ENCODE measurements at regions not wholly inside any gene's neighbourhood (a gene's known extent, or its start where the extent isn't known, plus 50 kb on each side); places are given as distances from the start of the nearest gene placed in this dataset.

DNA sequence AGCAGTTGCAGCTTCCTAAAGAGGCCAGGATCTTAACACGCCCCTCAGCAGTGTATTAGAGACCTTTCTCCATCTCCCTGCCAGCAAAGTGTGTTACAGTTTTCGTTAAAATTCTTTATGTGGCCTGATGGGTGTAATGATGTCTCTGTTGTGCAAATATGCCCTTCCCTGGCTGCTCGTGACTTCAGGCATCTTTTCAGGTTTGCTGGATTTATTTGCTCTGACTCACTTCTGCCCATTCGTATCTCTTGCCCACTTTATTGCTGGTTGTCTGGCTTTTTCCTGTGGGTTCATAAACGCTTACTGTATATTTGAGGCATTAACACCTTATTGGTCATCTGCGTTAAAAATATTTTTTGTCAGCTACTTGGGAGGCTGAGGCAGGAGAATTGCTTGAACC is 134.5 kb downstream of the ASB1 start:
- no peak for DNase-seq (ENCODE audit: low spot score)

DNA sequence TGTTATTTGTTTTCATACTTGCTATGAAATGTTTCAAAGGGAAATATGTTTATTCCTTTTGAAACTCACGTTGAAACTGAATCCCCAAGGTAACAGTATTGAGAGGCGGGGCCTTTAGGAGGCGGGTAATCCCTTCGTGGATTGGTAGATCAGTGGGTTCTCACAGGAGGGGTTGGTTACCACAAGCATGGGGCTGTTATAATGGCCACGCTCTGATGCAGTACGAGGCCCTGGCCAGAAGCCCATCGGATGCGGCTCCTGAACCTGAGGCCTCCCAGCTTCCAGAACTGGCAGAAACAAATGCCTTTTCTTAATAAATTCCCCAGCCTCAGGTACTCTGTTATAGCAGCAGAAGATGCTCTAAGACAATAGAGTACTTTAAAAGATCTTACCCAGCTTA is 135.7 kb downstream of the ASB1 start:
- DNase-seq (ENCODE audit: low spot score) = no peak

DNA sequence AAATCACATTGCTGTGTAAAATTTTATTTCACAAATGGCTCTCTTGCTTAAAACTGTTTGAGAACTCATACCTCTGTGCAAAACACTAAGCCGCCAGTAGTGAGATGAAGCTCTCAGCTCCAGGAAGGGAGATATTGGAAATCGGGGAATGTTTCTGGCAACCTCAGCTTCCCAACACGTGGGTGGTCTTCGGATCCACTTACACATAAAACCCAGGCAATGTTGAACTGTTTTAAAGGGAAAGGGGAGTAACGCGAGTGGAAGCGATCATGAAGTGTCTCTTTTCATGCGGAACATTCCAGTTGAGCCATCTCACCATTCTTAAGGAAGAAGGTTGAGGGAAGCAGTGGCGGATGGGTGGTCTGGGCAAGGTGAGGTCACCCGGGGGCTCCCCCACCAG is 136.8 kb downstream of the ASB1 start:
- DNase-seq (ENCODE audit: low spot score) = no peak

DNA sequence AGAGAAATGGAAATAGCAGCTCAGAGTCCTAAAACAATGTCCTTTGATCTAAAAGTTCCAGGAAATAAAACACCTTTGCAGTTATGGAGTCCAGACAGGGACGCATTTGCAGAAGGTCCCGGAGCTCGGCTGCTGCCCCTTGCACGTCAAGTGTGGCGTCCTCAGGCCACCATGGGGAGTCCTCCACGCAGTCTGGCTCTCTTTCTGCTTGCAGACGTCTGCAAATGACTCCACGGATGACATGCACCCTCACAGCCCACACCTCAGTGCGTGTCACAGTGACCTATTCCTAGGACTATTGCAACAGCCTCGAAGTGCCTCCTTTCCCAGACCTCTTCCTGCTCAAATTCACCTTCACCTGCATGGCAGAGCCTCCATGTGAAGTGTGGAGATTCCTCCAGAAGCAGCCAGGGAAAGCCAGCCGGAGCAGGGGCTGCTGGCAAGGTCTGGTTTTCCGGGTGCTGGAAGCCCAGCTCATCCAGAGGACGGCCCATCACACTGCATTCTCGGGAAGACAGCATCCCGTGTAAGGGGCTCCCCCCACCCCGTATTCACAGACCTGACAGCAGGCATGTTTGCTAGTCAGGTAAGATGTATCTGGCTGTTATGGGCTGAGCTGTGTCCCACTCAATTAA is 137.7 kb downstream of the ASB1 start:
- no peak for DNase-seq (ENCODE audit: low spot score)

DNA sequence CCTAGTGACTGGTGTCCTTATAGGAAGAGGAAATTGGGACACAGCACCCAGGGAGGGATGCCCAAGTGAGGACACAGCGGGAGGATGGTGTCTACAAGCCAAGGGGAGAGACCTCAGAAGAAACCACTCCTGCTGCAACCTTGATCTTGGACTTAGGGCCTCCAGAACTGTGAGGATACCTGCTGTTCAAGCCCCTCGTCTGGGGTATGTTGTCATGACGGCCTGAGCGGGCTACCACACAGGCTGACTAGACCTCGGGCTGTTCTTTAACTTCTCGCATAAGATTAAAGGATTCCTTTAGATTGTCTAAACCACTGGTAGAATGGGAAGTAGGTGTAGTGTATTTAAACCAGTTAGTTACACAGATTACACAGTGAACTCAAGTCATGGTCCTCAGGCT is 138.3 kb downstream of the ASB1 start:
- DNase-seq (ENCODE audit: low spot score) = no peak

DNA sequence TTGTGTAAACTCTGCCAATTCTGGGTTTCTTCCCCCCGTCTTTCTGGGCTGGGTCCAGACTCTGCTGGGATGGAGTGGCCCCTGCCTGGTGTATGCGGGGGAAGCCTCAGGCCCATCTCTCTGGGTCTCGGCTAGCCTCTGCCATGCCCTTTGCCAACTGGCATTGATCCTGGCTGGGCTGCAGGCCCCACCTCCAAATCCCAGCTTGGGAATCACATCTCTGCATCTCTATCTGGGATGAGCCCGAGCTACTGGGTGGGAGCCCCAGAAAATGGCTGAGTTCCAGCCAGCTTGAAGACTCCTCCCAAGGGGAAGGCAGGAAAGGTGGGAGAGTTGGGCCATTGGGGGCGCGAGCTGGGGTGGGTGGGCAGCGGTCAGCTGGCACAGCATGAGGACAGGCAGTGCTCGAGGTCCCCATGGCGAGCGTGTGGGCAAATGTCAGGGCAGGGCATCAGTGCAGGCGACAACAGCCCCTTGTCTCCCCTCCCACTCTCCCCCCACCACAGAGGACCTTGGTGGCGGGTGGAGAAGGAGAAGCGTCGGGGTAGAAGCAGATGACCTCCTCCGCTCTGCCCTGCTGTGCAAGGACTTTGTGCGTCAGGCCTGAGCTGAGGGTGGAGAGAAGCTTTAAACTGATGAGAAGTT is 139.4 kb downstream of the ASB1 start:
- no peak for DNase-seq (ENCODE audit: low spot score)

DNA sequence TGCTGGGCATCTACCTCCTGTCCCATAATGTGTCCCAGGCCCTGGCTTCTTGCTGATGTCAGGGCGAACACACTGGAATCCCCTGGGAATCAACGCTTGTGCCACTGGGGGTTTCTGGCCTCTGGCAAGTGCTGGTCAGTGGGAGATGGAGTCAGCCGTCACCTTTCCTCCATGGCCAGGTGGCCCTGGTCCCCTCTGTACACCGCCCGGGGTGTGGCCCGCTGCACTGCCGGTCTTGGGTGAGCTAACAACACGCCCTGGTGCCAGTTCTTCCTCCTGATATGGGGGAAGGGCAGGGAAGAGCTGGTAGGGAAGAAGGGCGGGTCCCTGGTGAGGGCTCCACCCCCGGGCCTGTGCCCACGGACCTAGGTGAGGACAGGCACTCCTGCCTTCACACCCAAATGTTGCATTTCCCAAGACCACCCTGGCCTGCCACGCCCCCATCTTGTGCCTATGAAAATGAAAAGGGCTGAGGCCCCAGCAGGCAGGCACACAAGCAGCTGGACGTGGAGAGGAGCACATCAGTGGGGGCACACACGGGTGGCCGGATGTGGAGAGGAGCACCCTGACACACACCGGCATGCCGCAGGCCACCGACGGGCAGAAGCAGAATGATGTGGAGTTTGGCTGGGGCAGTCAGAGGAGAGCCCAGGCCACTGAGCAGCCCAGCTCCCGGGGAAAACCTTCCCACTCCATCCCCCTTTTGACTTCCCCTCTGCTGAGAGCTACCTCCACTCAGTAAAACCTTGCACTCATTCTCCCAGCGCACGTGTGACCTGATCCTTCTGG is 140.5 kb downstream of the ASB1 start:
- no peak for DNase-seq (ENCODE audit: low spot score)

DNA sequence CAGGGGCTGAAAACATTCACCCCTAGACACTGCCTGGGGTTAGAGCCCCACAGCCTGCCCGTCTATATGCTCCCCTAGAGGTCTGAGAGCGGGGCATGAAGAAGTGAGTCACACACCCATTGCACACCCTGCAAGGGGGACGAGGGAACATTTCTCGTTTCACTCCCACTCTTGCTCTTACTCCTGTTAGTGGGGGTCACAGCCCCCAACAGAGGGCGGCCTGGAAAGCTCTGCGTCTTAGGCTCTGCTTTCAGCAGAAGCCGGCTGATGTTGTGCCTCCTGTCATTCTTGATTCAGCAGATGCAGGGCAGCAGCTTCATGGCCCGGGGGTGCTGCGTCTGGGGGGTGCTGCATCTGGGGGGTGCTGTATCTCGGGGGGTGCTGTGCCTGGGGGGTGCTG is 141.3 kb downstream of the ASB1 start:
- DNase-seq (ENCODE audit: low spot score) = no peak

DNA sequence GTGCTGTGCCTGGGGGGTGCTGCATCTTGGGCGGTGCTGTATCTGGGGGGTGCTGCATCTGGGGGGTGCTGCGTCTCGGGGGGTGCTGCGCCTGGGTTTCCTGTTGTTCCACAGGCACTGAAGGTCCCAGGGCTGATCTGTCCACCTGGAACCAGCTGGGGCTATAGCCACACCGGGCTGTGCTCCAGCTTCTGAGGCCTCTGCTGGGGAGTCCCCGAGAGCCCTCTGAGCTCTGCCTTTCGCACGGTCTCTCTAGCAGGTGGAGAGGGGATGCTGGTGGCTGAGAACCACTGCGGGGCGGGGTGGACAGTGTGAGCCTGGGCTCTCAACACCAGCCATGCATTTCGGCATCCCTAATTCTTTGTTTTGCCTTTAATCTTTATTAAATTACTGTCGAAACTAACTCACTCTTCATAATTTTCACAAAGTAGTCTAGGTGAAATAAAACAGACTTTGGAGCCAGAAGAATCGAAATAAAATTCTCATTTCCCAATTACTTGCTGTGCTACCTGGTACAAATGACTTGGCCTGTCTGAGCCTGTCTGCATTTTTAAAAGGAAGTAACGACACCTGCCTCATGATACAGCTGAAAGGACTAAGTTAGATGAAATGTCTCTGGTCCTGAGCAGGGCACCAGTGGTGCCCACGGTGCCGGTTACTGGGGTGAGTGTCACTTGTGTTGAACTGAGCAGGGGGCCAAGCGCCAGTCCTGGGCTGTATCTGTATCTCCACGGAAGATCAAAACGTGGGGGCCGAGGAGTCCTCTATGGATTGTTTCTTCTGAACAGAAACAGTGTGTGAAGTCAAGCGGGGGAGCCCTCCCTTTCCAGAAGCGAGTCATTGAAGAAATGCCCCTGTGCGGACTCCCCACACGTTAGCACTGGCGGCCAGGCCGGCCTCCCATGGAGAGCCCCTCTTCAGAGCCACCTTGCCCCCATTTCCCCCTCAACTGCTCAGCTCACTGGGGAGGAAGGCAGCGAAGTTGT is 142.0 kb downstream of the ASB1 start:
- DNase-seq (ENCODE audit: low spot score) = no peak

DNA sequence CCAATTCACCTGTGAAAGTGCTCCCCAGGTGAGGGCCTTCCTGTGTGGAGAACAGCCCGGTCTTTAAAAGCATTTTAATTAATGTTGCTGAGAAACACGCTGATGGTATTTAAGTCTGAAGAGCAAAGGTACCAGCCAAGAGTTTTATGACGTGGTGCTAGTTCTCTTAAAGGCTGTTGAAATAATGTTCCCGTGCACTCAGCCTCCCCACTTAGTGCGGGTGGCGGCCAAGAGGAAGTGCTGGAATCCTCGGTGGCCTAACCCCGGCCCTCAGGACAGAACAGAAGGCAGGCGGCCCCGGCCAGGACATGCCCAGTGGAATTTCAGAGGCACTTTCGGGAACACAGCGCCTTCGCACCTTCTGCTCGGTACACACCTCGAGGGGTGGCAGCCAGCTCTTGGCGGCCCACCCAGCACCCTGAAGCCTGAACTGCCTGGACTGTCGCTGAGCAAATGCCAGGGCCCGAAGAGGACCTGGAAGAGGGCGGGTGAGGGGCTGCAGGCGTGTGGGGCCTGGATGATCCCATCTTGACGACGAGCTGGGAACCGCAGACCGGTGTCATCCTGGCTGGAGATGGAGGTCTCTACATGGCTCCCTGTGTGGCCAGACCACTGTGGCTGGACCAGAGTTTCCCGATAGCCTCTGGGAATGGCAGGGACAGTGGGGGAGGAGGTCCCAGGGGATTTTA is 142.9 kb downstream of the ASB1 start:
- no peak for DNase-seq (ENCODE audit: low spot score)

DNA sequence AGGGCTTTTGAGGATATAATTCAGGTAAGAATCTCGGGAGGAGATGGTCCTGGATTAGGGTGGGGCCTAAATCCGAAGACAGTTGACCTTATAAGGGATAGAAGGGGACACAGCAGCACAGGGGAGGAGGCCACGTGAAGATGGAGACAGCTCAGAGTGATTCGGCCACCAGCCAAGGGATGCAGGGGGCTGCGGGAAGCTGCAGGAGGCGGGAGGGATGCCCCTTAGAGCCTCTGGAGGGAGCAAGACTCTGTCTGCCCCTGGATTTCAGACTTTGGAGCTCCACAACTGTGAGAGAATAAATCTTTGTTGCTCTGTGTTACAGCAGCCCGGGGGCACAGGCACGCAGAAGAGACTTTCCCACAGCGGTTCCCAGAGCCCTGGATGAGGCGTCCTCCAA is 143.7 kb downstream of the ASB1 start:
- no peak for DNase-seq (ENCODE audit: low spot score)

DNA sequence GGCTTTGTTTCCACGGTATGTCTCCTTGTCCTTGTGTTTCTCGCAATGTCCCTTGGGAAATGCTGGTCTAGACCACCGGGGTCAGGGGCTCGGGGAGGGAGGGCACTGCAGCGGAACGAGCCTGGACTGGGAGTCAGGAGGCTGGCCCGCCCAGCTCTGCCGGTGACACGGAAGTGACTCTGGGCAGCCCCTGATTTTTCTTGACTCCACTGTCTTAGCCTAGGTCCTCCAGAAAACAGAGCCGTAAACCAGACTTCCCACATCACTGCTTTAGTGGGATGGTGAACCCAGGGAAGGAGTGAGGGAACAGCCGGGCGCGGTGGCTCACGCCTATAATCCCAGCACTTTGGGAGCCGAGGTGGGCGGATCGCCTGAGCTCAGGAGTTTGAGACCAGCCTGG is 144.2 kb downstream of the ASB1 start:
- DNase-seq (ENCODE audit: low spot score) = no peak

DNA sequence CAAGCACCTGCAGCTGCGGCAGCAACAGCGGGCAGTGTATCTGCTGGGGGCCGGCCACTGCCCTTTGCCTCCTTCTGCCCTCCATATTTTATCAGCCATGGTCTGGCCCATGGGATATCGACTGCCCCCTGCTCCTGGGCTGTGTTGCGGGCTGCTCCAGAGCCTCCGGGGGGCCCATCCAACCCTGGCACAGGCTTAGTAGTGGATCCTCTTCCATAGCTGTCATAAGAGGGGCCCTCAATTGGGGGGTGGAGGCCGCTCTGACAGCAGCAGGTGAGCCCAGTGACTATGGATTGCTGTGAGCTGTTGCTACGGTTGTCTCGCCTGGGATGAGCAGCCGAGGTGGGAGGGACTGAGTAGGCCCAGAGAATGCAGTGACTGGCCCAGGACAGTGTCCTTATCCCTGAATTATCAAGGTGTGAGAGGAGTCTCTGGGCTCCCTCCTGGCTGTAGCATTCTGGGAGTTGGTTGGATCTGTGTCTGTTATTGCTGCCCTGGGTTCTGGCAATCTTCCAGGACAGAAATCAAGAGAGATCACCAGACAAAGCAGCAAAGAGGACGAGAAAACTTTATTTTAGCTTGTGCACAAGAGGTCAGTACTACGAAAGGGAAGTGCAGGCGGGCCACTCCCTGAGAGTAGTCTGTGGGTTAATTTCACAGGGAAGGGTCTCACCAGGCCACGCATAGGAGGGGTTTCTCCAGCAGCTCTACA is 145.1 kb downstream of the ASB1 start:
- no peak for DNase-seq (ENCODE audit: low spot score)

DNA sequence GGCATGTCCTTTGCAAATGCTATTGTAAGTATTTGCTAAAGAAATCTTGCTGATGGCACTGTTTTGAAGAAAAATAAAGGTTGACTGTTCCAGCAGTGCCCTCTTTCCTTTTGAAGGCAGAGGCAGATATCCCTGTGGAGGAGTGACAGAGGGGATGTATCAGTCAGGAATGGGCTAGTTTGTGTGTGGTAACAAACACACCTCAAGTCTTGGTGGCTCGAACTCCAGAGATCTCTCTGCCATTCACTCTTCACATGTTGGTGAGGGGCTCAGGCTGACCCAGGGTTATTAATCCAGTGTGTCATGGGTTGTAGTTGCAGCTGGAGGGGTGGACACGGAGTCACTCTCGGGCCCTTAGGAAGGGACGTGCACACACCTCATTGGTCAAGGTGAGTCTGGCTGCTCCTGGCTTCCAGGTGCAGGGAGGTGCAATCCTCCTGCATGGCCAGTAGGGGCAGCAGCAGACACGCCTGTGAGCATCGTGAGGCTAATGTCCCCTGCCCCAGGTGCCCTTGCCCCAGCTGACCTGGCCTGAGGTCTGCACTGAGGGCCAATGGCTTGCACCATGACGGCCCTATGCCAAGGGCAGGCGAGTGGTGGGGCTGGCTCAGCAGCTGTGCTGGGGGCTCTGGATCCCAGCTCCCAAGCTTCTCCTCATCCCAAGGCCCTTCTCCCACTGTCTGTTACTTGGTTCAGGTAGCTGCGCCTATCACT is 146.5 kb downstream of the ASB1 start:
- DNase-seq (ENCODE audit: low spot score) = no peak

DNA sequence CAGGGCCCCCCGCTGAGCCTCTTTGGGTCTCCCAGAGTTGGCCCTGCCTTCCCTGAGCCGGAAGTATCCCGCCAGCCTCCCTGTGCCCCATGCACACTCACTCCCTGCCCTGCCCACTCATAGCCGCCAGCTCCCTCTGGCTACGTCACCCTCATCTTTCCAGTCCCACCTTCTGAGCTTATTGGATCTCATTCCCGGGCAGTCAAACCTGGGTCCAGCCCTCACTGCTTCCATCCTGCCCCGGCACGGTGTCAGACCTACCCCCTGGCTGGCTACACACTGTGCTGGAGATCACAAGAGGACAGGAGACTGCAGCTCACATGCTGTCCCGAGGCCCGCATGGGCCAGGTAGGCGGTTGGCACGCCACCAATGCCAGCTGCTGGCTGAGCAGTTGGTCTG is 147.2 kb downstream of the ASB1 start:
- no peak for DNase-seq (ENCODE audit: low spot score)

DNA sequence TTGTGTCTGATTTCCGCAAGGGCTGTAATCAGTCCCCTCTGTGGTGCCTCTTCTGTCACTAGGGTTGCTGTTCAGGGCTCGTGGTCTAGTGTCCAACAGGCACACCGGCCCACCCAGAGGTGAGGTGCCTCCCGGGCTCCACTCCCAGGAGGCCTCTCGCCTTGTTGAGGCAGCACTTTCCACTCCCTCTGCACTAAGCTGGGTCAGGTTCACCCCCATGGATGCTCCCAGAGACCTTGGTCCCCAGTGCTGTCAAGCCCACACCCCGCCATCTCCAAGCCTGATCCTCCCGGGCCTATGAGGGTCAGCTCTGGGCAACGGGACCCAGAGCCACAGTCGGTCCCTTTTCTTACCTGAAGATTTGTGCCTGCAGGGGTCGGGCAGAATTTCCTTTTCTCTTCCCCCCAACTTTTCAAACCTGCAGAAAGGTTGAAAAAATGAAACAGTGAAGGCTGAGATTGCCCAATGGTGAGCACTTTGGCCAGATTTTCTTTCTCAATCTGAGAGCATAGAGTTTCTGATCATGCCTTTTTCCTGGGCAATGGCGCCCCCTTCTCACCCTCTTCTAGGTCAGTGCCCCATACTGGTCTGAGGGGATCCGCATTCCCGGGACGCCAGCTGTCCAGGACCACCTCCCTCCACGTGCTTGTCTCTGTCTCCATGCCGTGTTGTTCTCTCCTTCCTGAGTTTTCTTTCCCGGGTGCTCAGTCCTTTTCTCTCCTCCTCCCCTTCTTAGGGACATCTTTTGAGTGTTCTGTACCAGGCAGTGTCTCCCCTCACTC is 148.0 kb downstream of the ASB1 start:
- DNase-seq (ENCODE audit: low spot score) = no peak

DNA sequence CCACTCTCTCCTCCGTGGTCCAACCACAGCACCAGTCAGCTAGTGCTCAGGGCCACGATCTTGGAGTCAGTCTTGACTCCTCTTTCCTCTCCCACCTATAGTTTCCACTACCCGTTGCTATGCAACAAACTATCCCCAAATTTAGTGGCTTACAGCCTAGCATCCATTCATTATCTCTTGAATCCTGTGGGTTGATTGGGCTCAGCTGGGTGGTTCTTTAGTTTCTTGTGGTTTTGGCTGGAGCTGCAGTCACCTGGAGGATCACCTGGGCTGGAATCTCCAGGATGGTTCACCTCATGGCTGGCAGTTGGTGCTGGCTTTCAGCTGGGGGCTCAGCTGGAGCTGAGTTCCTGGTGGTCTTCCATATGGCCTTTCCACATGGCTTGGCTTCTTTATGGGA is 149.9 kb downstream of the ASB1 start:
- DNase-seq (ENCODE audit: low spot score) = no peak

DNA sequence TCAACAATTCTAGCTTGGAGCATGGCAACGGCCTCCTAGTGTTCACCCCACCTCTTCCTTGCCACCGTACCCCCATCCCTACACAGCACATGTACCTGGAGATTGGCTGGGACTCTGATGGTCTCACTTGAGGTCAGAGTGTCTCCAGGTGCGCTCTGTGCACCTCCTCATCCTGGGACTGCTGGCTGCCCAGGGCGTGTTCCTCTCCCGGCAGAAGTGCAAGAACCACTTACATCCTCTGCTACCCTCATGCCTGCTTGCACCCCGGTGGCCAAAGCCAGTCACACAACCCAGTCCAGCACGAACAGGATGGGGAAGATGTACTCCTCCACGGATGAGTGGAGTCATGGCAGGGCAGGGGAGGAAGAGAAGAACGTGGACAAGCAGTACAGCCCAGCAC is 151.5 kb downstream of the ASB1 start:
- no peak for DNase-seq (ENCODE audit: low spot score)

DNA sequence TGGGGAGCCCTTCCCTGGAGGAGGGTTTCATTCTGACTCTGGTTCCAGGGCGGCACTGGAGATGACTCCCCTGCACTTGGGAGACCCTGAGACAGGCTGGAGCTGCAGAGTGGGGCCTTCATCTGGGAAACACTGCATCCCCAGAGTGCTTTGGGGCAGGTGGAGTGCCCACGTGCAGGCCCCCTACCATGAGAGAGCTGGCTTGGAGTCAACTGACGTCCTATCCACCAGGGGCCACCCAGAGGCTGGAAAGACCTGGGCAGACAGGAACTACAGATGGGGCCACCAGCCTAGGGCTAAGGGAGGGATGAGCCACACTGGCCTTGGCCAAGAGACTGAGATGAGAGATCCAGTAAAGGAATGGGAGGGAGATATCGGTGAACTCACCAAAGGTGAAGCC is 153.8 kb downstream of the ASB1 start:
- no peak for DNase-seq (ENCODE audit: low spot score)

DNA sequence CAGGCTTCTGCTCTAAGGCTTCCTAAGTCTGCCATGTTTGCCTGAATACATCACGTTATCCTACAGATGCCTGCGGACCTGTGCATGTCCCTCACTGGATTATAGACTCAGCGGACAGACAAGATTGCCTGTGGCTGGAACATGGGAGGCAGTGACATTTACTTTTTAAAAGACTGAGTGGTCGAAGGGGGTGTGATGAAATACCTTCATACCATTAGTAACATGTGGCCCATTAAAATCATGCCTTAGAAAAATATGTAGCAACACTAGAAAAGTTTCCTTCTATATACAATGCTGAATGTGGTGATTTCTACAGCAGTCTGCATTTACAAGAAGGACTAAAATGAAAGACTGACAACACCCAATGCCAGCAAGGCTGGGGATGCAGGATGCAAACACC is 154.4 kb downstream of the ASB1 start:
- no peak for DNase-seq (ENCODE audit: low spot score)
